SK-N-DZ (cell line): ENCODE measurements at regions not wholly inside any gene's neighbourhood (a gene's known extent, or its start where the extent isn't known, plus 50 kb on each side); places are given as distances from the start of the nearest gene placed in this dataset.

Source experiments
- DNase-seq: peaks from one replicate; pipeline ENCODE4 v3.0.0-alpha.2; 2015; ENCODE audit warnings: low spot score

GRCh38 chr17:71127416-71127815, 958.1 kb downstream of the KCNJ2 start:
- no peak for DNase-seq

- DNase-seq, result no peak
Measured at GRCh38 chr17:71142333-71142732, 973.0 kb downstream of the KCNJ2 start.

DNA sequence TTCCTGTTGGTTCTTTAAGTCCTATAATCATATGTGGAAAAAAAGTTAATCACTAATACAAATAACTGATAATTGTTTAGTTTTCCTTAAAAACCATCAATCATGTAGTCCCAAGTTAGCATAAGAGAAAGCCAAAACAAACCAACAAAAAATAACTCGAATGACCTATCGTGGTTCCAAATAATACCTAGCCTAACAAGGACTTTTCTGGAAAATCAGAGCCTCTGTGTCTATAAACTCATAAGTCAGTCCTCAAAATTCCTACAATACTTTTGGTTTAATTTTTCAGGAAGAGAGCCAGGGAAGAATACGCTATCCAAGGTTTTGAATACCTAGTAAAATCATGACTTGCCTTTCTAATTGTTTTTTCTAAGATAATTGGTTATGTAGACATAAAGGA, 975.3 kb upstream of the SOX9 start:
- no peak for DNase-seq

DNA sequence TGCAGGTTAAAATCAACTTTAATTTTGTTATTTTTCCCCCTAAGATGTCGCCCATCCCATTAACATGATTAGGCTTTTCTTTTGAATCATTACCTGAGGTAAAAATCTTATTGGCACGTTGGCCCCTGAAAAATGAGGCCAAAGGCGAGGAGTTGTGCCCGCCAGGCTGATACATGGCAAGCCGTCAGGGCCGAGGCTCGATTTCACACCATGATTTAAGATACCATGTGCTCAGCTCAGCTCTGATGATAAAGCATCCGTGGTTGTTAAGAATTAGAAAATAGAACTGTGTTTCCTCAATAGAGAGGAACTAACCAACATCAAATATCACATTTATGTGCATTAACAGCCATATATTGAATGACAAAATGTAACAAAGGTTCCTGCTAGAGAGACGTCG, 972.9 kb upstream of the SOX9 start:
- no peak for DNase-seq

- DNase-seq, result no peak
Measured at GRCh38 chr17:71149607-71150006, 971.2 kb upstream of the SOX9 start.

GRCh38 chr17:71157297-71157696, 963.5 kb upstream of the SOX9 start:
- no peak for DNase-seq

- DNase-seq, result no peak
Measured at GRCh38 chr17:71158437-71158836, 962.4 kb upstream of the SOX9 start.

DNA sequence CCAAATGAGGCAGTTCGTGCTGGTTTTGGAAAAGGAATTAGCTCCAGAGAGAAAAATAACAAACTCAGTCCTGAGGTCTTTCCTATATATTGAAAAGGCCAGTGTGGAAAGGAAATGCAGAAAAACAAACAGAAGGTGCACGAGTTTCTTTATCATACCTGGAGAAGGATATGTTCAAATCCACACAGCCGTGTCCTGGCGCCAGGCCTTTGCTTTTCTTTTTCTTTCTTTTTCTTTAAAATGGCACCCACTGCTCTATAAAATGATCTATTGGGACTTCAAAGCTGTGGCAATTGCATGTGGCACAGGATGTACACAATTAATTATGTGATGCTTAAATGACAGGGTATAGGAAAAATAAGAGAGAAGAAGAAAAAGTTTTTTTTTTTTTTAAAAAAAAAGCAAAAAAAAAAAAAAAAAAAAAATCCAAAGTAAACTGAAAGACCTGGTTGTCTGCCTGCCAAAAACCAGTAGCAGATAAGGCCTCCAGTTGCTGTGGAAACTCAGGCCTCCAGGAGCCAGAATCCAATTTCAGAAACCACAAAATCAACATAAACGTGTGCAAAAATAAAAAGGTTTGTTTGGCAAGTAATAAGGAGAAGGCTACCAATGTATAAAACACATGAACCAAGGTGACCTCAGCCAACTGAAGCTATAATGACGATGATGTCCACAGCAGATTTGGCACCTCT, 957.6 kb upstream of the SOX9 start:
- no peak for DNase-seq

GRCh38 chr17:71163813-71164122, 957.1 kb upstream of the SOX9 start:
- no peak for DNase-seq

DNA sequence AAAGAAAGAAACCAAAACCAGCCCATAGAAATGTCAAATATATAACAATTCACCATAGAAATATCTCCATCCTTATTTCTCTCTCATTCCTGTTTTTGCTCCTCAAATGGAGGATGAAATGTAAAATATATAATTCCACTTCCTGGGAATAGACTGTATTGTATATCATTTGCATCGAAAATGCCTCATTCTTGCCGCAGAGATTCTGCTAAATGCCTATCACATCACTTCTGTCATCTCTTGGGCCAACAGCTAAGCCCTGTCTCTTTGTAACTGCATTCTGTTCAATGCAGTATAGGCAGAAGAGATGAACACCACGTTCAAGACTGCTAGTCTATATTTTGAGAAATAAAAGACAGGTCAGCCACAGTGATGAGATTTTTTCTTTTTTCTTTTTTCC, 956.3 kb upstream of the SOX9 start:
- DNase-seq, result no peak

DNA sequence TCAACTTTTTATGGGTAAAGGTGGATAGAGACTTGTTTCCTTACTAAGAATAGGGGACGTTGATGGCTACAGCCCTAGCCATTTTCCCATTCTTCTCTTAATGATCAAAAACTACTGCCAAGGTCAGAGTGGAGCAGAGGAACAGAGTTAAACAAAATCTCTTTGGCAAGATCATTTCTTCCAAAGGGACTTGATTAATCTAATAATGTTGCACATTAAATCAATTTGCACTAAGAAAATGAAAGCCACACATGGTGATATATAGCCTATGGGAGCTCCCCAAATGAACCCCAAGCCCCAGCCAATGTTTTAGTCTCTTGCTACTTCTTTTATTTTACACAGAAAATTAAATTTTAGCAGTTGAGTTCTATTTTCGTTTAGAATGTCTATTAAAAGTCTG, 954.5 kb upstream of the SOX9 start:
- DNase-seq, result no peak

DNA sequence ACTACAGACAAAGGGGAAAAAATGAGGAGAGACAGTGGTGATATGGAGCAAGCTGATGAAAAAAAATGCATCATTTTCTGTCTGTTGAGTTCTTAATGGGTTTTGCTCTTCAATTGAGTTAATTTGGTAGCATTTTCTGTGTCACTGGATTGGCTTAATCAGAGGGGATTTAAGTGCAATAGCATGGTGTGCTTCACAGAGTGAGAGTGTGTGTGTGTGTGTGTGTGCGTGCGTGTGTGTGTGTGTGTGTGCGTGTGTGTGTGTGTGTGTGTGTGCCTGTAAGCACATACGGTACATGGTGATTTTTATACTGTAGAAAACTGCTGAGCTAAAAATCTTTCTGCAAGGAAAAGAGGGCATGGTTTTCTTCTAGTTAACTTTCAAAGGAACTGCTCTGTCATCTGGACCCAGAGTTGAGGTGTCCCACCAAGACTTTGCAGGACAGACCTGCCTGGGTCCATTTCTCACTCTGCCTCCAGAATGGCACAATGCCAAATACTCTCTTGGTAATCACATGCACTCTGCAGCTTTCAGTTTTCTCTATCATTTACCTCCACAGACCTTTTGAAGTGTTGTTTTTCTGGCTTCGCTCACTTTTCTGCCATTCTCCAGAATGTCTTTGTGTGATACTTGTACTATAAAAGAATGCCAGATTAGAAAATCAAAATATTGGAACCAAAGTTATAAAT, 952.6 kb upstream of the SOX9 start:
- DNase-seq, result peak; percentile 17

DNA sequence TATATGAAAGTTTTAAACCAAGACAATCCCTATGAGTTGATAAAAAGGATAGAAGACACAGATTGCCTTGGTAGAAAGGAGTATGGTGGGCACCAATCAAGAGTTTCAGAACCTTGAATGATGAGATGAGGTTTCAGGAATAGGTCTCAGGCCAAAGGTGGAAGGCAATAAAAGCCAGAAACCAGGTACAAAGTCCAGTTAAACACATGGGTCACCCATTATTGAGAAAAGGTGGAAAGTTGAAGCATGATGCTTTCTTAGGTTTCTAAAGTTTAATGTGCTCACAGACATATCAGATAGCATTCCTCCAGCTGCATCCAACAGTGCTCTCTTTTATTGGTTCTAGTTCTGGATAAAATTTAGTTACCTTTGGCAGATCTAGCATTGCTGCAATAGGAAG, 950.8 kb upstream of the SOX9 start:
- no peak for DNase-seq

DNA sequence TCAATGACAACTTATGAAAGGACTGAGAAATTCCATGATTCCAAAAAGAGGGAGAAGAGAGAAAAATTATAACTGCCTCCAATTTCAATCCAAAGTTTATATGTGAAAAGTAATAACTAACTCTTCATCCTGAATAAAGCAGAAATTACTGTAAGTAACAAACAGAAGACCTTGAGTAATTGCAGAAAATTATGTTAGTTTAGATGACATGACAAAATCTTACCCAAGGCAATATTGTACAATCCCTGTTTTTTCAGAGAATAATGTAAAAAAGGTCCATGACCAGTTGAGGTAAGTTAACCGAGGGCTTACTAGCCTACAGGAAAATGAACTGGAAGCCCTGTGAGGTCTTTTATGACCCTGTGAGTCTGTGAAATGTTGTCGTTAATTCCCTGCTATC, 949.5 kb upstream of the SOX9 start:
- DNase-seq, result no peak

DNA sequence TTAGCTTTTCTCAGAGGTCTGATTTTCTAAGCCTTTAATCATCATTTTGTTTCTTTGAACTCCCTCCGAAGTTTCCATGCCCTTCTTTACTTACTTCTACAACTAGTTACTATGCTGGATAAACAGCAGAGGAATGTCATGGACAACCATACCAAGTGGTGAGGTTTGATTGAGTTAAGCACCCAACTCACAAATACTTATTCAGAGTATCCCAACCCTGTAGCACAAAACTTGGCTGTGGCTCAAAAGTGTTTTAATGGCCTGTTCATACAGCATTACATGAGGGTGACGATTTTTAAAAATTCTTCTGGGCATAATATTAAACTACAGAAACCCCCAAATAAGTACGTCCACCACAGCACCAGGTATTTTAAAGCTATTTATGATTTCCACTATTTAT, 946.8 kb upstream of the SOX9 start:
- no peak for DNase-seq

- peak; percentile 93 for DNase-seq
Measured at GRCh38 chr17:71176331-71176730, 944.5 kb upstream of the SOX9 start.

- DNase-seq, result peak; percentile 68
Measured at GRCh38 chr17:71176928-71177443, 943.8 kb upstream of the SOX9 start.

DNA sequence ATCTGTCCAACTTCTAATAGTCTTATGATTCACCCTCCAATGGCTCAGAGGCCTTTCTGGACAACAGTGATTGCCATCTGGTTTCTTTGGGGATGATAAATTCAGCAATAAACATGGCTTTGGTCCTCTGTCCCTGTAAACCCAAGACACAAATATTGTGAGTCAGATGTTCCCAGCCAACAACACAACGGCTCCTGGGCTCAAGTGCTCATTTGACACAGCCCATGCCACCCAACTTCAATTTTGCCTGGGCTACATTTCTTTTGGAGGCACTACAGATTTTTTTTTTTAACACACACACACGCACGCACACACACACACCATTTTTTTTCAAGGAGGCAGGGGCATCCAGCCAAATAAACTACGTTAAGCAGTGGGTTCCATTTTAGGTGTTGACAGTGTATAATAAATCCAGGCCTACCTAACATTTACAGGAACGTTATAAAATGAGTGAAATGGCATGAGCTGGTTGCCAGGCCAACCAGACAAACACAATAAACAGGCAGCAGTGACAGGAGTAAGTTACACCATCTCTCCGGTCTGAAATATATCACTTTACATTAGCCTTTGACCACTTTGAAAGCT, 939.9 kb upstream of the SOX9 start:
- DNase-seq, result peak; percentile 77

DNA sequence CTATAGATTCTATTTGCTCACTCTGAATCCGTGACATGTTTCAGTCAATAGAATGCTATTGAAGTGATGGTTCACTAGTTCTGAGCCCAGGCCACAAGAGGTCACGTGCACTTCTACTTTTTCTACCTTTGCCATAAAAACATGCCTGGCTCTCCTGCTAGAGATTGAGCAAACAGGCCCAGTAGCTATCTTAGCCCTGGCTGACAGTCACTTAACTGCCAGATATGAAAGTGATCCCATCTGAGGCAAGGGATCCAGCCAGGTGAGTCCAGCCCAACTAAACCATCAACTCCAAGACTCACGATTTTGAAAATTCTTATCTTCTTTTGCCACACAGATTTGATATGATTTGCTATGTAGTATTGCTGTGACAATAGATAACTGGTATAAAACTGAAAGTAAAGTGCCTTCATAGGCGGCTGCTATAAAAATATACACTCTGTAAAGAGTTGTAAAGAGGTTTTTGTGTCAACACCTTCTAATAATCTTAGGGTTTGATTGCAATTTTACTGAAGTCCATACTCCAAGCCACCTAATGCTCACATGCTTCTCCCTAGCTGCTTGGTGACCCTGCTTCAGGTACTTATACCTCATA, 937.7 kb upstream of the SOX9 start:
- no peak for DNase-seq

GRCh38 chr17:71184716-71185115, 936.1 kb upstream of the SOX9 start:
- no peak for DNase-seq

- DNase-seq, result no peak
Measured at GRCh38 chr17:71187145-71187878, 933.5 kb upstream of the SOX9 start.
